ENCODE measurements at regions not wholly inside any gene's neighbourhood (a gene's known extent, or its start where the extent isn't known, plus 50 kb on each side); places are given as distances from the start of the nearest gene placed in this dataset.

- TF ChIP-seq RERE (CRISPR knock-in tag; IDR thresholded peaks at IDR 0.05; ENCODE audit: low read depth) (no peak), GATAD1 (CRISPR knock-in tag; IDR thresholded peaks at IDR 0.05) (no peak), ZNF282 (IDR thresholded peaks at IDR 0.05; ENCODE audit: partially characterized antibody) (peak; percentile 41), CEBPB (IDR thresholded peaks at IDR 0.05; ENCODE audit: borderline replicate concordance, low read depth, low read length) (no peak), ZNF274 (CRISPR knock-in tag; IDR thresholded peaks at IDR 0.05) (no peak), PRMT3 (CRISPR knock-in tag; IDR thresholded peaks at IDR 0.05; ENCODE audit: borderline replicate concordance, low read depth) (no peak), SP140L (CRISPR knock-in tag; IDR thresholded peaks at IDR 0.05; ENCODE audit: borderline replicate concordance) (no peak), ZNF552 (CRISPR knock-in tag; IDR thresholded peaks at IDR 0.05; ENCODE audit: borderline replicate concordance) (no peak), ZBTB34 (CRISPR knock-in tag; IDR thresholded peaks at IDR 0.05) (no peak), GZF1 (CRISPR knock-in tag; IDR thresholded peaks at IDR 0.05) (no peak), HMGA1 (CRISPR knock-in tag; conservative IDR thresholded peaks at IDR 0.05) (no peak), MAFK (conservative IDR thresholded peaks at IDR 0.05 in 1 of 2, IDR thresholded peaks at IDR 0.05 in 1 of 2; ENCODE audit: low read length in 2 of 2) (no peak), FOXJ3 (CRISPR knock-in tag; IDR thresholded peaks at IDR 0.05; ENCODE audit: borderline replicate concordance) (no peak), MNT (IDR thresholded peaks at IDR 0.05) (peak; percentile 92), GPBP1L1 (CRISPR knock-in tag; IDR thresholded peaks at IDR 0.05) (no peak), ZNF276 (CRISPR knock-in tag; IDR thresholded peaks at IDR 0.05; ENCODE audit: low read depth) (no peak)
These were observed 374.1 kb upstream of the SULF2 start (continued) for GRCh38 chr20:48159145-48160008.
